Lower leg skin (tissue), 4 donors: ENCODE measurements at regions not wholly inside any gene's neighbourhood (a gene's known extent, or its start where the extent isn't known, plus 50 kb on each side); places are given as distances from the start of the nearest gene placed in this dataset.

ENCODE experiments used
- DNase-seq, 2 donors: peaks; one replicate each; pipeline ENCODE4 v3.0.0-alpha.2; 2019; ENCODE audit warnings: low spot score in 2 of 2
- H3K4me3 ChIP-seq: fragments of 200-600 bp; sonication (generic); 2 replicates; pipeline ENCODE4 v1.5.1; 2017; ENCODE audit warnings: mild to moderate bottlenecking, low read depth; ENCODE audit not compliant: poor library complexity, severe bottlenecking
- CTCF ChIP-seq, 3 donors: fragments of 450-650 bp; IDR thresholded peaks; one replicate each; pipeline ENCODE4 v1.5.1; 2016; ENCODE audit warnings: antibody characterized with exemption in 3 of 3, mild to moderate bottlenecking in 3 of 3, moderate library complexity in 2 of 3
- POLR2A ChIP-seq, 2 donors: fragments of 450-650 bp; IDR thresholded peaks; one replicate each; pipeline ENCODE4 v1.6.1; 2016 to 2017; ENCODE audit warnings: antibody characterized with exemption in 2 of 2, mild to moderate bottlenecking in 1 of 2, moderate library complexity in 1 of 2
- WGBS, 2 donors: methylation state at CpG; one replicate each; pipeline ENCODE4 v1.1.5; 2018; 5-methylcytosine and 5-hydroxymethylcytosine counted together
- intact Hi-C: fragments of 100-400 bp; cut with DNase I; formaldehyde crosslinking; loops from one replicate; pipeline ENCODE4 v1.15.0; 2023; ENCODE audit warnings: low total_unique reads

- no peak for TF ChIP-seq POLR2A (IDR thresholded peaks at IDR 0.05)
- TF ChIP-seq CTCF (IDR thresholded peaks at IDR 0.05) = no peak
- no peak overlapping the region for H3K4me3 ChIP-seq
- intact Hi-C loops = no loop called here
- DNase-seq = no peak
- 79 to 83% methylated on average over 9 of the region's 9 CpGs for WGBS, 2 donors
Observed at GRCh38 chr11:70779433-70780245, 381.3 kb downstream of the CTTN start.

GRCh38 chr11:70780246-70780535 is 381.9 kb downstream of the CTTN start:
- no peak overlapping the region for H3K4me3 ChIP-seq
- TF ChIP-seq CTCF (IDR thresholded peaks at IDR 0.05) (no peak), POLR2A (IDR thresholded peaks at IDR 0.05) (no peak)
- intact Hi-C loops = no loop called here
- no peak for DNase-seq
- WGBS, 2 donors = 59 to 75% methylated on average over 1 of the region's 1 CpG

GRCh38 chr11:70782401-70782913 is 384.1 kb downstream of the CTTN start:
- intact Hi-C loops = no loop called here
- TF ChIP-seq POLR2A (IDR thresholded peaks at IDR 0.05) (no peak), CTCF (IDR thresholded peaks at IDR 0.05) (no peak)
- whole genome bisulfite sequencing, 2 donors = 76 to 83% methylated on average over 16 of the region's 16 CpGs
- no peak overlapping the region for H3K4me3 ChIP-seq
- DNase-seq = no peak

- intact Hi-C loops = no loop called here
- TF ChIP-seq CTCF (IDR thresholded peaks at IDR 0.05) (no peak), POLR2A (IDR thresholded peaks at IDR 0.05) (no peak)
- WGBS, 2 donors = 47 to 56% methylated on average over 11 of the region's 11 CpGs
- no peak overlapping the region for H3K4me3 ChIP-seq
- DNase-seq = no peak
Observed at GRCh38 chr11:70783356-70783755, 385.0 kb downstream of the CTTN start.

GRCh38 chr11:70783821-70784220 is 385.5 kb downstream of the CTTN start:
- DNase-seq = no peak
- TF ChIP-seq POLR2A (IDR thresholded peaks at IDR 0.05) (no peak), CTCF (IDR thresholded peaks at IDR 0.05) (no peak)
- intact Hi-C loops = no loop called here
- 82 to 85% methylated on average over 7 of the region's 7 CpGs for WGBS, 2 donors
- H3K4me3 ChIP-seq = no peak overlapping the region

GRCh38 chr11:70785372-70785771 is 387.0 kb downstream of the CTTN start:
- intact Hi-C loops = no loop called here
- WGBS, 2 donors = 81 to 84% methylated on average over 5 of the region's 5 CpGs
- no peak for TF ChIP-seq CTCF (IDR thresholded peaks at IDR 0.05)
- no peak for TF ChIP-seq POLR2A (IDR thresholded peaks at IDR 0.05)
- H3K4me3 ChIP-seq = no peak overlapping the region
- no peak for DNase-seq
